GM21786 (cell line): ENCODE measurements at regions not wholly inside any gene's neighbourhood (a gene's known extent, or its start where the extent isn't known, plus 50 kb on each side); places are given as distances from the start of the nearest gene placed in this dataset.
A peak's percentile ranks its signal among the peaks of the same experiment; 100 is the strongest.
"Not testable (repeated sequence)": the region's sequence is repeated elsewhere in the genome, so short reads cannot be mapped to it uniquely, and the experiment has no call there.

Experiments used
- ATAC-seq: cut with Tn5 transposase; IDR thresholded peaks from one replicate; pipeline ENCODE4 v1.9.1; 2021; ENCODE audit not compliant: unreplicated experiment

GRCh38 chr9:74133921-74134320, 363.2 kb upstream of the RORB start:
- ATAC-seq = no peak

DNA sequence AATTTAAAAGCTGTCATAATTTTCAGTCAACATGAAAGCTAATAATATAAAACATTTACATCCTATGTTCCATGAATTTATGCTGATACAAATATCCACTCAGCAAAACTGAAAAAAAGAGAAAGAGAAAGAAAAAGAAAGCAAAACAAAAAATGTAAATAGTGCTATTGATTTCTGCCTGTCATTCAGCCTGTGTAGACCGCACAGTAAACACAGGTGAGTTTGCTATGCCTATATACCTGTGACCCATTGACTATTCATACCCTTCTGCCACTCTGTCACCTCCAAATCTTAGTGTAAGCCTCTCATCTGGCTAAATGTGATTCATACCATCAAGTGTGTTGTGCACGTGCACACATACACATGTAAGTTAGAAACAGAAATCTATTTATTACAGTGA, 359.0 kb upstream of the RORB start:
- no peak for ATAC-seq

GRCh38 chr9:74140141-74140540, 357.0 kb upstream of the RORB start:
- no peak for ATAC-seq

- ATAC-seq = no peak
Observed at GRCh38 chr9:74147906-74148305, 349.2 kb upstream of the RORB start.

DNA sequence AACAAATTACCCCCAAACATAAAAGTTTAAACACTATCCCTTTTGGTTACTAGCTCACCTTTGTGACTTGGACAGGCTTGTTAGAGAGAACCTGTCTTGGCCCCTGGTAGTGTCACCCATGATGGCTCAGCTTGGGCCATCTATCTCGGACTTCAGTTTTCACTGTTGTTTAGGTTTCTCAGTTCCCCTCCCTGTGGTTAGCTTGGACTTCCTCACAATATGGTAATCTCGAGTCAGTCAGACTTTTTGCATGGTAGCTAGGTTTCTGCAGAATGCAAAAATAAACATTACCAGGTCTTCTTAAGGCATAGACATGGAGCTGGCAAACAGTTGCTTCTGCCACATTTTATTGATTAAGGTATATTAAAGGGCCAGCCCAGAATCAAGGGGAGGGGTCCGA, 324.3 kb upstream of the RORB start:
- ATAC-seq = peak; percentile 100

- peak; percentile 38 for ATAC-seq
Observed at GRCh38 chr9:74173284-74173683, 323.9 kb upstream of the RORB start.

DNA sequence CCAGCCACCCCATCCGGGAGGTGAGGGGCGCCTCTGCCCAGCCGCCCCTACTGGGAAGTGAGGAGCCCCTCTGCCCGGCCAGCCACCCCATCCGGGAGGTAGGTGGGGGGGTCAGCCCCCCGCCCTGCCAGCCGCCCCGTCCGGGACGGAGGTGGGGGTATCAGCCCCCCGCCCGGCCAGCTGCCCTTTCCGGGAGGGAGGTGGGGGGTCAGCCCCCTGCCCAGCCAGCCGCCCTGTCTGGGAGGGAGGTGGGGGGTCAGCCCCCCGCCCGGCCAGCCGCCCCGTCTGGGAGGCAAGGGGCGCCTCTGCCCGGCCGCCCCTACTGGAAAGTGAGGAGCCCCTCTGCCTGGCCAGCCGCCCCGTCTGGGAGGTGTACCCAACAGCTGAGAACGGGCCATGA, 299.4 kb upstream of the RORB start:
- ATAC-seq = not testable (repeated sequence)

DNA sequence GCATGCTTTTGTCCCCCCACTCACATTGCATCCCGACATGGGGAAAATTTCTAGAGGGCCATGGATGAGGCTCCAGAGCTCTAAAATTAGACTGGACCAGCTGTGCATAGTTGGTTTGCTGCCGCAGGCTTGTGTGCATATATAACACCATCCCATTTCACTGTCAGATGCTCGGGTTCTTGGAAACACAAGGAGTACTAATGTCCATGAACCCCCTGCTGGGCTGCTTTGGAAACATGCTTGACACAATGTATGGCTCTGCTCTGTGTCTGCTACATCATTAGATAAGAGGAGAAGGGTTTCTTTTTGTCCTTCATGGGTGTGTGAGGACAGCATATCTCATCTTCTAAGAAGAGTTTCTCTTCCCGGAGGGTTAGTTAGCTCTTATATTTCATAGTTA, 292.1 kb upstream of the RORB start:
- ATAC-seq = no peak

GRCh38 chr9:74218385-74219063, 278.6 kb upstream of the RORB start:
- no peak for ATAC-seq

DNA sequence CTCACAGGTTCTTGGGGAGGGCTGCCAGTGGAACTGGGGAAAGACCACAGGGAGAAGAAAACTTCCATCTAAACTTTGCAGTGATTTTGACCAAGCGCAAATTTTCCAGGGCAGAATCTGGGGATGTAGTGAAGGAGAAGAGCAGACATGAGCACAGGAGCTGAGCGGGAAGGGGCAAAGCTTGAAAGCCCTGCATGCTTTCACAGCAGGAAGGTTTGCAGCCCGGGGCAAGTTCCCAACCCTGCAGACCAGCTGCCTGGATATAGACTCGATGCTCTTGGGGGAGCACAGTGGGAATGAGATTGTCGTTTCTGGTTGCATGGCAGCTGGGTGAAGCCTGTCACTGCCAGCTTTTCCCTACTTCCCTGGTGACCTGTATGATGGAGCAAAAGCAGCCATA, 276.8 kb upstream of the RORB start:
- ATAC-seq = no peak

GRCh38 chr9:74236857-74237256, 260.3 kb upstream of the RORB start:
- no peak for ATAC-seq

- ATAC-seq = no peak
Observed at GRCh38 chr9:74245866-74246497, 251.2 kb upstream of the RORB start.

- ATAC-seq = no peak
Observed at GRCh38 chr9:74255489-74255984, 241.6 kb upstream of the RORB start.

- no peak for ATAC-seq
Observed at GRCh38 chr9:74275872-74276508, 221.1 kb upstream of the RORB start.

DNA sequence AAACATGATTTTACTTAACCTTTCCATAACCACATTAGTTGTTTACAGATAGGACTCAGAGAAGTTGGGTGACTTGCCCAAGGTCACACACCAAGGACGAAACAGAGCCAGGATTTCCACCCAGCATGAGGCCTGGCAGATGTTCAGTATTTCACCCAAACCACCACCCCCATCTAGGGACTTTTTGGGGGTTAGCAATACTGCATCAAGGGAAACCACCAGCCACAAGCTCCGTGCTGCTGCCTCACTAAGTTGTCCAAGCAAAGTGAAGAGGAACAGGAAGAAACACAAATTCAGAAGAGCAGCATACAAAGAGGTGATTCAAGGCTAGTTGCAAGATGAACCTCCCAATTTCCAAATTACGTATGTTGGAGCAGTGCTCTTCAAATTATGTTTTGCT, 219.6 kb upstream of the RORB start:
- ATAC-seq = peak; percentile 96

DNA sequence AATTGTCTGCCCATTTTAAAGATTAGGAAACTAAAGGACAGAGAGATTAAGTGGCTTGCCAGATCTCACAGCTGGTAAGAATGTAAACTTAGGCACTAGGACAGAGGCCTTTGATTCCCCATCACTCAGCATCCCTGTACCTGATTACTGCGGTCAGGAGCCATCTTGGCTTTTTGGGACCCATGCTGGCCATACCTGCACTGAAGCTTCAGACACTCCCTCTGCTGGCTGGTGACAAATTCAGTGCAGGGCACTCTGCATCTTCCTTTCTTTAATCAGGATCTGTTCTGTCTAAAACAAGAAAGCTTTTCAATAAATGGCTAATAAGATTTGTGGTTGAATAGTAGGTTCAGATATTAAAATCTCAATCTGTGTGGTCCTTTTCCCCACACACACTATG, 215.5 kb upstream of the RORB start:
- ATAC-seq = no peak

GRCh38 chr9:74282526-74283253, 214.4 kb upstream of the RORB start:
- no peak for ATAC-seq

DNA sequence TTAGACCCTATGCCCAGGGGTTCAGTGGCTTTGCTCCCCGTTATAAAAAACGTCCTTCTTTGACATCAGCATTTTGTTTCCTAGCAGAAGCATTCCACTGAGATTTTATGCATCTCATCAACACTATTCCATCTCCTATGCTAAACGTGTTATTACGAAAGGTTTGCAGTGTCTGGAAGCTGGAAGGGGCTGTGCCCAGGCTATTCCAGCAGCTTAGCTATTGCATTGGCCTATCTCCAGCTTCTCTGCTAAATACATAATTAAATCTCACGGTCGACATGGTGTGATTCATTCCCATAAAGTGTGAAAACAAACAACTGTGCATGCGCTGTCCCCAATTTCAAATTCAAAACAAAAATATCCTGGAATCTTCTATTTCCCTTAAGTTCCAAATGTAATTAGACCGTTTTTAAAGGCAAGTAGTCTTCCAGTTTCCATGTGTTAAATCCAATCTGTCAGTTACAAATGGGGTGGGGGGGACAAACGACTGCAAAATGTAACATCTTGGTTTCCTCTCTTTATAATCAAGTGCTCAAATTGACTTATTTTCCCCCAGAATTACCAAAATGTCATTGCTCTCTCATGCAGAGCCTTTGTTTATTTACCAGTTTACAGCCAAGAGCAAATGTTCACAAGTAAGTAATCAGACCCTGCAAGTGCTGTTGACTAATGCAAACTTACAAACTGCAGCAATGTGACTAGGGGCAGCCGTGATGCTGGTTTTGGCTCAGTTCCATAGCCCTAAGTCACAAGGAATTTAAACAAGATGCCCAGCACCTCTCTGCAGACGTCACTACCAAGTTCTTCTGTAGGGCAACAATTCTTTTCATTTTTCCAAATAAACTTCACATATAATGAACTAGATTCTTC, 212.3 kb upstream of the RORB start:
- no peak for ATAC-seq

- ATAC-seq = no peak
Observed at GRCh38 chr9:74293479-74293878, 203.7 kb upstream of the RORB start.

DNA sequence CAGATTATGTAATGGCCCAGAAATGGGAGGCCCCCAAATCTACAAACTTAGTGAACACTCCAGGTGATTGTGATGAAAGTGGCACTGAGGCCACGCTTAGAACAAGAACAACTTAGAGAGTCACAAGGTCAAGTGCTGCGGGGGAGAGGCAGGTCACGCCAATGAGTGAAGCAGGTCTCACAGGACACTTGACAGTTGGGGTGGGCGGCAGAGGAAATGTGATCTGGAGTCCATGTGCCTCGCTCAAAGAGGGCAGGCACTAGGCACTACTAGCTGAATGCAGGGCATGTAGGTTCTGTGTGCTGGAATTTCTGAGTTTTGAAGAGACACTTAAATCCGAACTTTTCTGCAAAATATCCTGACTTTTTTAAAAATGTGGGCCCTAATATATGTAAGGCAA, 193.2 kb upstream of the RORB start:
- no peak for ATAC-seq

DNA sequence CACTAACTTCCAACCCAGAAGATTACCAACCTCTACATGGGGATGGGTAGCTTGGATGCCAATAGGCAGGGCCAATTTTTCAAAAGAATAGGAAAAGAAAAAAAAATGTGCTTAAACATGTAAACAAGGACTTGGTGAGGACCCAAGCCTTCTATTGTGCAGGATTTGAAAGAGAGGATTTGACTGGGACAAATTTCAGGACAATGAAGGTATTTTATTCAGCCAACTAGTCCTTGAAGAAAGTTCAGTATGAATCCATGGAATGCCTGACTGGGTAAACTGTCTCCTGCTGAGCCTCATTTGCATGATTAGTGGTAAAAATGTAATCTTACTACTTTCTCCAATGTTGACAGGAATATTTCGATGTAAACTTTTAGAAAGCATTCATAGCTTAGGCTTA, 192.5 kb upstream of the RORB start:
- no peak for ATAC-seq
